IMR-90 (cell line): ENCODE measurements at regions not wholly inside any gene's neighbourhood (a gene's known extent, or its start where the extent isn't known, plus 50 kb on each side); places are given as distances from the start of the nearest gene placed in this dataset.

Experiments
- ATAC-seq: fragments of 200-7000 bp; cut with Tn5 transposase; 2 replicates; pipeline ENCODE4 v1.9.1; 2020; ENCODE audit warnings: low read depth, mild to moderate bottlenecking, moderate library complexity
- BruUV-seq: library from RNA; stranded (reverse); fragments of 400-500 nt; replicated peaks from 2 replicates; lab custom pipeline; 2021; lab: Mats Ljungman, UMichigan
- CTCF ChIA-PET: fragments of 300-600 bp; formaldehyde crosslinking; extraction: SDS; loops from one replicate; lab custom pipeline; 2021; ENCODE audit warnings: antibody characterized with exemption; lab: Yijun Ruan, JAX
- POLR2A ChIA-PET: fragments of 300-600 bp; sonication (Branson Sonifier 250); formaldehyde crosslinking; loops from one replicate; lab custom pipeline; 2022; ENCODE audit warnings: antibody characterized with exemption; ENCODE audit not compliant: unreplicated experiment; lab: Charles Lee
- DNase-seq: peaks from one replicate; pipeline ENCODE4 v3.0.0; 2013
- H2AFZ ChIP-seq: replicated peaks from 2 replicates; pipeline ENCODE3; 2013; ENCODE audit warnings: low read length, mild to moderate bottlenecking; ENCODE audit not compliant: poor library complexity
- H2AK5ac ChIP-seq: 2 replicates; pipeline ENCODE4 v1.6.1; 2013; ENCODE audit warnings: low read depth, low read length, inconsistent platforms
- H2AK9ac ChIP-seq: replicated peaks from 2 replicates; pipeline ENCODE3; 2013; ENCODE audit warnings: mild to moderate bottlenecking, low read depth, low read length, moderate library complexity; ENCODE audit not compliant: poor library complexity
- H2BK120ac ChIP-seq: 2 replicates; pipeline ENCODE4 v1.6.1; 2013; ENCODE audit warnings: low read depth, low read length, inconsistent platforms
- H2BK15ac ChIP-seq: 3 replicates; pipeline ENCODE4 v1.6.1; 2013; ENCODE audit warnings: low read depth, low read length, inconsistent platforms
- H2BK20ac ChIP-seq: 2 replicates; pipeline ENCODE4 v1.6.1; 2013; ENCODE audit warnings: low read depth, mild to moderate bottlenecking, inconsistent platforms, low read length, moderate library complexity
- H2BK5ac ChIP-seq: 2 replicates; pipeline ENCODE4 v1.6.1; 2013; ENCODE audit warnings: mild to moderate bottlenecking, low read depth, low read length, inconsistent platforms; ENCODE audit not compliant: poor library complexity, severe bottlenecking
- H3K14ac ChIP-seq: replicated peaks from 2 replicates; pipeline ENCODE4 v1.6.1; 2013; ENCODE audit warnings: low read depth, low read length, inconsistent platforms
- H3K18ac ChIP-seq: 2 replicates; pipeline ENCODE4 v1.6.1; 2013; ENCODE audit warnings: low read depth, low read length, control low read depth
- H3K23ac ChIP-seq: 2 replicates; pipeline ENCODE4 v1.6.1; 2013; ENCODE audit warnings: low read depth, low read length, inconsistent platforms
- H3K27ac ChIP-seq: 2 replicates; pipeline ENCODE4 v1.5.1; 2013; ENCODE audit warnings: mild to moderate bottlenecking, control low read depth, low read length; ENCODE audit not compliant: insufficient read depth
- H3K27me3 ChIP-seq: 2 replicates; pipeline ENCODE4 v1.6.1; 2013; ENCODE audit warnings: low read length; ENCODE audit not compliant: control insufficient read depth, insufficient read depth
- H3K36me3 ChIP-seq: 2 replicates; pipeline ENCODE4 v1.6.1; 2013; ENCODE audit warnings: low read length, mixed read lengths; ENCODE audit not compliant: control insufficient read depth, insufficient read depth
- H3K4ac ChIP-seq: 2 replicates; pipeline ENCODE4 v1.6.1; 2013; ENCODE audit warnings: low read depth, low read length, inconsistent platforms
- H3K4me1 ChIP-seq: 2 replicates; pipeline ENCODE4 v1.6.1; 2013; ENCODE audit warnings: low read length, mixed read lengths; ENCODE audit not compliant: control insufficient read depth, insufficient read depth
- H3K4me2 ChIP-seq: 2 replicates; pipeline ENCODE4 v1.6.1; 2013; ENCODE audit warnings: low read depth, mild to moderate bottlenecking, control low read depth, low read length, moderate library complexity
- H3K4me3 ChIP-seq: 2 replicates; pipeline ENCODE4 v1.5.1; 2013; ENCODE audit warnings: low read depth, mild to moderate bottlenecking, control low read depth, low read length, moderate library complexity; ENCODE audit not compliant: insufficient read depth
- H3K56ac ChIP-seq: 2 replicates; pipeline ENCODE4 v1.6.1; 2013; ENCODE audit warnings: low read length, inconsistent platforms; ENCODE audit not compliant: insufficient read depth; ENCODE audit errors: extremely low read depth
- H3K79me1 ChIP-seq, 2 experiments: 2 replicates each; pipeline ENCODE4 v1.6.1; 2013; ENCODE audit warnings: low read length in 2 of 2, inconsistent platforms in 1 of 2, low read depth in 1 of 2
- H3K9ac ChIP-seq: 2 replicates; pipeline ENCODE4 v1.6.1; 2013; ENCODE audit warnings: low read depth, low read length, control low read depth
- H3K9me1 ChIP-seq: 2 replicates; pipeline ENCODE4 v1.6.1; 2013; ENCODE audit warnings: low read length, inconsistent platforms; ENCODE audit not compliant: insufficient read depth
- H3K9me3 ChIP-seq: 2 replicates; pipeline ENCODE4 v1.6.1; 2013; ENCODE audit warnings: low read length; ENCODE audit not compliant: control insufficient read depth, insufficient read depth
- H4K20me1 ChIP-seq: 2 replicates; pipeline ENCODE4 v1.6.1; 2013; ENCODE audit warnings: low read length, inconsistent platforms; ENCODE audit not compliant: insufficient read depth
- H4K5ac ChIP-seq: 2 replicates; pipeline ENCODE4 v1.6.1; 2013; ENCODE audit warnings: mild to moderate bottlenecking, low read depth, low read length, control low read depth
- H4K8ac ChIP-seq, 2 experiments: 2 replicates each; pipeline ENCODE4 v1.6.1; 2013; ENCODE audit warnings: low read depth in 2 of 2, low read length in 2 of 2, control low read depth in 1 of 2, inconsistent platforms in 1 of 2
- H4K91ac ChIP-seq: 2 replicates; pipeline ENCODE4 v1.6.1; 2013; ENCODE audit warnings: low read depth, low read length, inconsistent platforms; ENCODE audit not compliant: insufficient read depth
- BHLHE40 ChIP-seq: fragments of 150-350 bp; IDR thresholded peaks from 2 replicates; pipeline ENCODE4 v1.6.1; 2016; ENCODE audit warnings: mild to moderate bottlenecking, low read depth, low read length
- CEBPB ChIP-seq: IDR thresholded peaks from 2 replicates; pipeline ENCODE4 v1.6.1; 2012; ENCODE audit warnings: low read depth, low read length, improper control_type of control experiment
- CHD1 ChIP-seq: IDR thresholded peaks from 2 replicates; pipeline ENCODE4 v1.6.1; 2012; ENCODE audit warnings: low read depth, low read length, improper control_type of control experiment
- CTCF ChIP-seq: conservative IDR thresholded peaks from 2 replicates; pipeline ENCODE4 v1.5.1; 2012; ENCODE audit warnings: mild to moderate bottlenecking, low read depth, low read length, improper control_type of control experiment
- ELK1 ChIP-seq: fragments of 150-350 bp; IDR thresholded peaks from 2 replicates; pipeline ENCODE4 v1.6.1; 2016; ENCODE audit warnings: low read depth, mild to moderate bottlenecking, low read length, moderate library complexity, borderline replicate concordance
- FOS ChIP-seq: fragments of 150-350 bp; IDR thresholded peaks from 2 replicates; pipeline ENCODE4 v1.6.1; 2016; ENCODE audit warnings: low read depth, low read length
- MAZ ChIP-seq: IDR thresholded peaks from 2 replicates; pipeline ENCODE4 v1.6.1; 2012; ENCODE audit warnings: low read depth, mild to moderate bottlenecking, low read length, improper control_type of control experiment, moderate library complexity, borderline replicate concordance
- NFE2L2 ChIP-seq: fragments of 150-350 bp; IDR thresholded peaks from 2 replicates; pipeline ENCODE4 v1.6.1; 2016; ENCODE audit warnings: low read depth, mild to moderate bottlenecking, low read length
- POLR2A ChIP-seq: IDR thresholded peaks from 2 replicates; pipeline ENCODE4 v1.6.1; 2012; ENCODE audit warnings: mild to moderate bottlenecking, low read depth, low read length
- RAD21 ChIP-seq: IDR thresholded peaks from 2 replicates; pipeline ENCODE4 v1.6.1; 2012; ENCODE audit warnings: low read length, improper control_type of control experiment
- RCOR1 ChIP-seq: IDR thresholded peaks from 2 replicates; pipeline ENCODE4 v1.6.1; 2012; ENCODE audit warnings: mild to moderate bottlenecking, low read length, improper control_type of control experiment; ENCODE audit not compliant: insufficient replicate concordance
- RFX5 ChIP-seq: IDR thresholded peaks from 2 replicates; pipeline ENCODE4 v1.8.0; 2012; ENCODE audit warnings: low read depth, mild to moderate bottlenecking, low read length, moderate library complexity
- SMC3 ChIP-seq: fragments of 150-350 bp; IDR thresholded peaks from 2 replicates; pipeline ENCODE4 v1.6.1; 2016; ENCODE audit warnings: low read depth, mild to moderate bottlenecking, antibody characterized with exemption, low read length, moderate library complexity
- USF2 ChIP-seq: fragments of 150-350 bp; IDR thresholded peaks from 2 replicates; pipeline ENCODE4 v1.6.1; 2017; ENCODE audit warnings: mild to moderate bottlenecking, antibody characterized with exemption, low read length, low read depth
- WGBS, 2 experiments: methylation state at CpG; one replicate each; pipeline versions ENCODE4 v1.1.5 to v1.1.7; 2013; ENCODE audit warnings: missing lambda C conversion rate in 2 of 2; ENCODE audit not compliant: insufficient read length in 1 of 2; ENCODE audit errors: extremely low coverage in 2 of 2; 5-methylcytosine and 5-hydroxymethylcytosine counted together
- dilution Hi-C: fragments of 300-500 bp; cut with HindIII; formaldehyde crosslinking; loops from one replicate; pipeline ENCODE4 v1.14.3; 2018; ENCODE audit warnings: low sequenced_read_pairs; ENCODE audit not compliant: unreplicated experiment
- in situ Hi-C: fragments of 300-500 bp; cut with MboI; formaldehyde crosslinking; loops from 3 replicates; pipeline ENCODE4 v1.14.3; 2019; ENCODE audit warnings: low sequenced_read_pairs, inconsistent platforms, mixed read lengths
- intact Hi-C: fragments of 100-400 bp; cut with micrococcal nuclease; formaldehyde crosslinking; loops from 2 replicates; pipeline ENCODE4 v1.10.0; 2022

GRCh38 chr5:4625206-4625896, 514.8 kb upstream of the ADAMTS16 start:
- no peaks in the 10 kb centered on the region for H3K36me3 ChIP-seq
- H2BK120ac ChIP-seq, result no peak overlapping the region
- H2AK5ac ChIP-seq, result no peak overlapping the region
- no peak overlapping the region for H3K18ac ChIP-seq
- POLR2A ChIA-PET, result no interaction called here
- H3K9ac ChIP-seq, result no peak overlapping the region
- H3K14ac ChIP-seq, result no peak overlapping the region
- no peak overlapping the region for H3K4me3 ChIP-seq
- CTCF ChIA-PET, result no interaction called here
- DNase-seq (no peak), ATAC-seq (no peak)
- no peaks in the 10 kb centered on the region for H3K9me1 ChIP-seq
- WGBS, 2 experiments, result no CpG with 5 or more reads among the region's 5 CpGs
- intact Hi-C loops, result no loop called here
- H2BK20ac ChIP-seq, result no peak overlapping the region
- no peak overlapping the region for H3K4ac ChIP-seq
- no peak overlapping the region for H4K8ac ChIP-seq
- H2AFZ ChIP-seq, result no peak overlapping the region
- H2AK9ac ChIP-seq, result no peak overlapping the region
- H4K5ac ChIP-seq, result no peak overlapping the region
- H2BK5ac ChIP-seq, result no peak overlapping the region
- H3K4me2 ChIP-seq, result no peak overlapping the region
- H3K27me3 ChIP-seq, result no peaks in the 10 kb centered on the region
- H2BK15ac ChIP-seq, result no peak overlapping the region
- H3K79me1 ChIP-seq, result no peaks in the 10 kb centered on the region
- peaks cover 17% of the 10 kb centered on the region for H3K9me3 ChIP-seq
- no peak for TF ChIP-seq RCOR1
- no peak for TF ChIP-seq MAZ
- TF ChIP-seq BHLHE40, result no peak
- TF ChIP-seq CTCF, result no peak
- no peak for TF ChIP-seq CEBPB
- no peak for TF ChIP-seq FOS
- no peak for TF ChIP-seq RFX5
- TF ChIP-seq SMC3, result no peak
- no peak for TF ChIP-seq USF2
- TF ChIP-seq NFE2L2, result no peak
- no peak for TF ChIP-seq CHD1
- TF ChIP-seq ELK1, result no peak
- no peak for TF ChIP-seq RAD21
- no peak for TF ChIP-seq POLR2A
- H3K4me1 ChIP-seq, result no peaks in the 10 kb centered on the region
- no peaks in the 10 kb centered on the region for H4K20me1 ChIP-seq
- H3K27ac ChIP-seq, result no peak overlapping the region
- no peak overlapping the region for H4K91ac ChIP-seq
- H3K23ac ChIP-seq, result no peak overlapping the region
- no peak overlapping the region for H3K56ac ChIP-seq
- in situ Hi-C loops, result no loop called here
- BruUV-seq, result no TSS peak
- dilution Hi-C loops, result no loop called here
